Smooth muscle cell (in vitro differentiated cells): ENCODE measurements at regions not wholly inside any gene's neighbourhood (a gene's known extent, or its start where the extent isn't known, plus 50 kb on each side); places are given as distances from the start of the nearest gene placed in this dataset.

Source experiments
- DNase-seq: peaks from one replicate; lab custom pipeline; 2025; ENCODE audit not compliant: unreplicated experiment; lab: John Stamatoyannopoulos, UW
- H2AFZ ChIP-seq: fragments of 200-600 bp; sonication (generic); 2 replicates; pipeline ENCODE4 v1.6.0; 2016; ENCODE audit warnings: antibody characterized with exemption, low read depth, mild to moderate bottlenecking
- H3F3A ChIP-seq: fragments of 200-600 bp; sonication (generic); 2 replicates; pipeline ENCODE4 v1.6.0; 2017; ENCODE audit warnings: antibody characterized with exemption, low read depth
- H3K27ac ChIP-seq: fragments of 200-600 bp; sonication (generic); 2 replicates; pipeline ENCODE4 v1.5.1; 2016; ENCODE audit warnings: low read depth, mild to moderate bottlenecking
- H3K27me3 ChIP-seq: fragments of 200-600 bp; sonication (generic); 2 replicates; pipeline ENCODE4 v1.6.1; 2016; ENCODE audit warnings: low read depth, mild to moderate bottlenecking
- H3K36me3 ChIP-seq: fragments of 200-600 bp; sonication (generic); 2 replicates; pipeline ENCODE4 v1.5.1; 2016; ENCODE audit warnings: low read depth
- H3K4me1 ChIP-seq: fragments of 200-600 bp; sonication (generic); 2 replicates; pipeline ENCODE4 v1.5.1; 2016; ENCODE audit warnings: low read depth
- H3K4me2 ChIP-seq: fragments of 200-600 bp; sonication (generic); 2 replicates; pipeline ENCODE4 v1.6.0; 2016; ENCODE audit warnings: mild to moderate bottlenecking
- H3K4me3 ChIP-seq: fragments of 200-600 bp; sonication (generic); 2 replicates; pipeline ENCODE4 v1.5.1; 2016; ENCODE audit warnings: mild to moderate bottlenecking
- H3K79me2 ChIP-seq: fragments of 200-600 bp; sonication (generic); 2 replicates; pipeline ENCODE4 v1.6.0; 2016; ENCODE audit warnings: low read depth, mild to moderate bottlenecking
- H3K9ac ChIP-seq: fragments of 200-600 bp; sonication (generic); 2 replicates; pipeline ENCODE4 v1.6.0; 2016; ENCODE audit warnings: low read depth
- H3K9me3 ChIP-seq: fragments of 200-600 bp; sonication (generic); replicated peaks from 2 replicates; pipeline ENCODE4 v1.5.1; 2016; ENCODE audit warnings: low read depth
- H4K20me1 ChIP-seq: fragments of 200-600 bp; sonication (generic); 2 replicates; pipeline ENCODE4 v1.6.0; 2016; ENCODE audit warnings: low read depth
- WGBS: methylation state at CpG from one replicate; pipeline ENCODE4 v1.1.7; 2016; ENCODE audit warnings: low lambda C conversion rate; 5-methylcytosine and 5-hydroxymethylcytosine counted together
- TF ChIP-seq, protein P1 (sequence below): fragments of 200-600 bp; sonication (generic); IDR thresholded peaks from 2 replicates; pipeline ENCODE4 v1.5.1; 2017; ENCODE audit warnings: borderline replicate concordance, mild to moderate bottlenecking, antibody characterized with exemption; ENCODE audit not compliant: insufficient read depth, poor library complexity, severe bottlenecking

DNA sequence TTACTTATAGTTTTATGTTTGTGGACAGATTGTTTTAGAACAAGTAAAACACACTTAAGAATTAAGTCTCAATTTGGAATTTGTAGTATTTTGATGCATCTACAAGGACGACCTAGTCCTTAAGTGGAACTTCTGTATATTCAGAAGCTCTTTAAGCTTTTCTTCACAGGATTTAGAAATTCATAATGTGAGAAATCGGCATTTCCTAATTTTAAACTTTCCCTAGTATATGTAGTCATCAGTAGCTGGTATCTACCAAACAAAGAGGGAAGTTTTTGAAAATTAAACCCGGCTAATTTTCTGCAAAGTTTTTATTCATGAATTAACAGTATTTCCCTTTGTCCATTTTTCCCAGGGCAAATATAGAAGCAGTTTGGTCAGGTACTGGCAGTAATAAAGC is 203.6 kb downstream of the CDRT15L2 start:
- TF ChIP-seq, protein P1, sequence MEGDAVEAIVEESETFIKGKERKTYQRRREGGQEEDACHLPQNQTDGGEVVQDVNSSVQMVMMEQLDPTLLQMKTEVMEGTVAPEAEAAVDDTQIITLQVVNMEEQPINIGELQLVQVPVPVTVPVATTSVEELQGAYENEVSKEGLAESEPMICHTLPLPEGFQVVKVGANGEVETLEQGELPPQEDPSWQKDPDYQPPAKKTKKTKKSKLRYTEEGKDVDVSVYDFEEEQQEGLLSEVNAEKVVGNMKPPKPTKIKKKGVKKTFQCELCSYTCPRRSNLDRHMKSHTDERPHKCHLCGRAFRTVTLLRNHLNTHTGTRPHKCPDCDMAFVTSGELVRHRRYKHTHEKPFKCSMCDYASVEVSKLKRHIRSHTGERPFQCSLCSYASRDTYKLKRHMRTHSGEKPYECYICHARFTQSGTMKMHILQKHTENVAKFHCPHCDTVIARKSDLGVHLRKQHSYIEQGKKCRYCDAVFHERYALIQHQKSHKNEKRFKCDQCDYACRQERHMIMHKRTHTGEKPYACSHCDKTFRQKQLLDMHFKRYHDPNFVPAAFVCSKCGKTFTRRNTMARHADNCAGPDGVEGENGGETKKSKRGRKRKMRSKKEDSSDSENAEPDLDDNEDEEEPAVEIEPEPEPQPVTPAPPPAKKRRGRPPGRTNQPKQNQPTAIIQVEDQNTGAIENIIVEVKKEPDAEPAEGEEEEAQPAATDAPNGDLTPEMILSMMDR, result no peak
- H3K79me2 ChIP-seq, result no peaks in the 10 kb centered on the region
- no peaks in the 10 kb centered on the region for H3K36me3 ChIP-seq
- H3K4me1 ChIP-seq, result no peaks in the 10 kb centered on the region
- H3K9ac ChIP-seq, result no peak overlapping the region
- H2AFZ ChIP-seq, result no peak overlapping the region
- no peak overlapping the region for H3K27ac ChIP-seq
- no peak for DNase-seq
- H3K9me3 ChIP-seq, result no peaks in the 10 kb centered on the region
- no peak overlapping the region for H3K4me2 ChIP-seq
- no peaks in the 10 kb centered on the region for H3K27me3 ChIP-seq
- WGBS, result 93% methylated on average over 3 of the region's 3 CpGs
- no peaks in the 10 kb centered on the region for H4K20me1 ChIP-seq
- no peak overlapping the region for H3K4me3 ChIP-seq
- no peaks in the 10 kb centered on the region for H3F3A ChIP-seq

DNA sequence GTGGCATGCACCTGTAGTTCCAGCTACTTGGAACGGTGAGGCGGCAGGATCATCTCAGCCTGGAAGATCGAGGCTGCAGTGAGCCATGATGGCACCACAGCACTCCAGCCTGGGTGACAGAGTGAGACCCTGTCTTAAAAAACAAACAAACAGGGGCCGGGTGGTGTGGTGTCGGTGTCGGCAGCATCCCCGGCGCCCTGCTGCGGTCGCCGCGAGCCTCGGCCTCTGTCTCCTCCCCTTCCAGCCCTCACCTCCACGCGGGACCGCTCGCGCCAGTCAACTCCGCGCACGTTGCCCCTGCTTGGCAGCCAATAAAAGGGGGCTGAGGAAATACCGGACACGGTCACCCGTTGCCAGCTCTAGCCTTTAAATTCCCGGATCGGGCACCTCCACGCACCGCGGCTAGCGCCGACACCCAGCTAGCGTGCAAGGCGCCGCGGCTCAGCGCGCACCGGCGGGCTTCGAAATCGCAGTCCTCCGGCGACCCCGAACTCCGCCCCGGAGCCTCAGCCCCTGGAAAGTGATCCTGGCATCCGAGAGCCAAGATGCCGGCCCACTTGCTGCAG is 204.7 kb downstream of the CDRT15L2 start:
- no peak for DNase-seq
- no peak overlapping the region for H3K4me3 ChIP-seq

DNA sequence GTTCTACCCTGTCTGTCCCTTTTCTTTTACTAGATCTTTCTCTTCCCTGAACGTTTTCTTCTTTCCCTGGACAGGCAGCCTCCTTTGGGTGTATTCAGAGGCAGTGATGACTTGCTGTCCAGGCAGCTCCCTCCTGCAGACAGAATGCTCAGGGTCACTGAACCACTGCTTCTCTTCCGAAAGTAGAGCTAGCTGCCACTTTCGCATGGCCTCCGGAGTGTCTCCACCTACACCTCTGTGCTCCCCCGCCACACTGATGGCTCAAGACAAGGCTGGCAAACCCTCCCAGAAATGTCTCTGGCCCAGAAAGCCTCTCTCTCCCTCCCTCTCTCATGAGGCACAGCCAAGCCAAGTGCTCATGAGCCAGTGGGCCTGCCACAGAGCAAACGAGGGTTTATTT is 207.8 kb downstream of the CDRT15L2 start:
- no peaks in the 10 kb centered on the region for H3K4me1 ChIP-seq
- H3F3A ChIP-seq, result peaks cover 3% of the 10 kb centered on the region
- TF ChIP-seq, protein P1, result no peak
- DNase-seq, result no peak
- H3K9ac ChIP-seq, result no peak overlapping the region
- no peak overlapping the region for H3K4me3 ChIP-seq
- 91% methylated on average over 6 of the region's 6 CpGs for WGBS
- no peak overlapping the region for H2AFZ ChIP-seq
- no peaks in the 10 kb centered on the region for H3K27me3 ChIP-seq
- H3K79me2 ChIP-seq, result no peaks in the 10 kb centered on the region
- no peak overlapping the region for H3K4me2 ChIP-seq
- no peaks in the 10 kb centered on the region for H3K36me3 ChIP-seq
- no peak overlapping the region for H3K27ac ChIP-seq
- no peaks in the 10 kb centered on the region for H4K20me1 ChIP-seq
- H3K9me3 ChIP-seq, result no peaks in the 10 kb centered on the region

More for the DNA sequence above, 204.7 kb downstream of the CDRT15L2 start:
- H3F3A ChIP-seq, result no peaks in the 10 kb centered on the region
- no peaks in the 10 kb centered on the region for H3K4me1 ChIP-seq
- H3K4me2 ChIP-seq, result no peak overlapping the region
- TF ChIP-seq, protein P1, result no peak
- 97% methylated on average over 47 of the region's 48 CpGs for WGBS
- no peaks in the 10 kb centered on the region for H4K20me1 ChIP-seq
- H3K9ac ChIP-seq, result no peak overlapping the region
- no peaks in the 10 kb centered on the region for H3K9me3 ChIP-seq
- H3K27me3 ChIP-seq, result no peaks in the 10 kb centered on the region
- no peaks in the 10 kb centered on the region for H3K36me3 ChIP-seq
- H3K27ac ChIP-seq, result no peak overlapping the region
- no peak overlapping the region for H2AFZ ChIP-seq
- H3K79me2 ChIP-seq, result no peaks in the 10 kb centered on the region

DNA sequence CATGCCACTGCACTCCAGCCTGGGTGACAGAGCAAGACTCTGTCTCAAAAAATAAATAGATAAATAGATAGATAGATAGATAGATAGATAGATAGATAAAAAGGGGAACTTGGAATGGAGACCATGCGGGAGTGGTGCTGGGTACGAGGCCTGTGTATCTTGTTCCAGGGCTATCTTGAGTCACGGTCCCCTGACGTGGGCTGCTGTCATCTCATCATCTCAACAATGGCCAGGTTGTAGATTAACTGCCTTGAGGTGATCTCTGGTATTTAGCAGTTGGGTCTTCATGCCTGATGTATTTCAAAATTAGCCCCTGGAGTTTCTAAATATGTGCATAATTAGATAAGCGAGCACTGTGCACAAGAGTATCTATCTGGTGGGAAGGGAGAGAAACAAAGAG is 212.1 kb downstream of the CDRT15L2 start:
- H3F3A ChIP-seq, result peaks cover 3% of the 10 kb centered on the region
- H2AFZ ChIP-seq, result no peak overlapping the region
- no peaks in the 10 kb centered on the region for H3K79me2 ChIP-seq
- 93% methylated on average over 5 of the region's 5 CpGs for WGBS
- H3K27ac ChIP-seq, result no peak overlapping the region
- H3K4me3 ChIP-seq, result no peak overlapping the region
- TF ChIP-seq, protein P1, result no peak
- H3K9me3 ChIP-seq, result no peaks in the 10 kb centered on the region
- no peaks in the 10 kb centered on the region for H3K4me1 ChIP-seq
- no peaks in the 10 kb centered on the region for H3K27me3 ChIP-seq
- H3K9ac ChIP-seq, result no peak overlapping the region
- no peak overlapping the region for H3K4me2 ChIP-seq
- no peaks in the 10 kb centered on the region for H4K20me1 ChIP-seq
- no peaks in the 10 kb centered on the region for H3K36me3 ChIP-seq
- no peak for DNase-seq
